ENCODE measurements at regions not wholly inside any gene's neighbourhood (a gene's known extent, or its start where the extent isn't known, plus 50 kb on each side); places are given as distances from the start of the nearest gene placed in this dataset.

DNA sequence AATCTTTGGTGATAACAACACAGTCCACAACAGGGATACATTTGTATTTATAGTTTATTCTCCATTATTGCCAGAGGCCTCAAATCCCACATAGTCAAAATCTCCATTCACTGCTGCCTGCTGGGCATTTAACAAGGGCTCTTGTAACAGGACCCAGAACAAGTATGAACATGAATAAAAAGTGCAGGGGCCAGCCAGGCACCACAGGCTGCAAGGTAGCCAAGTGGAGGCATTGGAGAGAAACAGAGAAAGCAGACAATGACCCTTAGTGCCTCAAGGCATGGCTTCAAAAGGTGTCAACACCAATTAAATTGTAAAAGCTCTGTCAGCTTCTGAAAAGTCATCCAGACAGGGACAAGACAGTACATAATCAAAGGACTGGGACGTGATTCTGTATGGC lies 116.8 kb downstream of the ATP6V1G3 start:
- Histone ChIP-seq H3K56ac (ENCODE audit: insufficient read length, low read depth, low read length) (no peak overlapping the region), H4K91ac (ENCODE audit: insufficient read length, low read depth, low read length) (no peak overlapping the region), H2BK12ac (ENCODE audit: insufficient read length, low read depth, low read length) (no peak overlapping the region), H2AFZ (ENCODE audit: low read length) (no peak overlapping the region), H4K20me1 (ENCODE audit: control insufficient read depth, insufficient read depth, insufficient read length) (no peaks in the 10 kb centered on the region), H3T11ph (ENCODE audit: low read length) (no peak overlapping the region), H3K14ac (ENCODE audit: insufficient read depth, low read length) (no peak overlapping the region), H2BK120ac (ENCODE audit: low read depth, low read length, poor library complexity, severe bottlenecking) (no peak overlapping the region), H3K23me2 (ENCODE audit: insufficient read length, low read depth, low read length, poor library complexity, severe bottlenecking) (no peaks in the 10 kb centered on the region), H3K79me1 (ENCODE audit: insufficient read depth, low read depth, low read length, poor library complexity, severe bottlenecking) (no peaks in the 10 kb centered on the region), H2BK15ac (ENCODE audit: low read depth, low read length) (no peak overlapping the region), H3K9ac (ENCODE audit: extremely low read depth, insufficient read length, low read length) (no peak overlapping the region), H3K18ac (ENCODE audit: insufficient read length, low read depth, low read length) (no peak overlapping the region), H4K5ac (ENCODE audit: insufficient read length, low read depth, low read length) (no peak overlapping the region), H2BK5ac (ENCODE audit: insufficient read length, low read length) (no peak overlapping the region), H3K27ac (ENCODE audit: insufficient read length, low read depth, low read length) (no peak overlapping the region), H3K23ac (ENCODE audit: insufficient read length, low read depth, low read length) (no peak overlapping the region), H4K8ac (replicated peaks; ENCODE audit: insufficient read length, low read depth, low read length) (no peak overlapping the region), H2BK20ac (ENCODE audit: low read depth, low read length, poor library complexity, severe bottlenecking) (no peak overlapping the region), H3K4me1 (ENCODE audit: insufficient read depth, low read length) (no peaks in the 10 kb centered on the region), H3K4me2 (ENCODE audit: insufficient read depth, insufficient read length, low read length) (no peak overlapping the region), H3K9me3 (ENCODE audit: control insufficient read depth, low read depth, low read length) (no peaks in the 10 kb centered on the region), H2AK5ac (ENCODE audit: insufficient read length, low read length) (no peak overlapping the region), H3K4ac (ENCODE audit: low read depth, low read length) (no peak overlapping the region), H3K27me3 (ENCODE audit: insufficient read depth, low read length) (no peaks in the 10 kb centered on the region), H3K79me2 (ENCODE audit: insufficient read depth, low read length) (no peaks in the 10 kb centered on the region)
- H3K27me3 Mint-ChIP-seq (ENCODE audit: low read depth): no peaks in the 10 kb centered on the region
- TF ChIP-seq, protein P1, sequence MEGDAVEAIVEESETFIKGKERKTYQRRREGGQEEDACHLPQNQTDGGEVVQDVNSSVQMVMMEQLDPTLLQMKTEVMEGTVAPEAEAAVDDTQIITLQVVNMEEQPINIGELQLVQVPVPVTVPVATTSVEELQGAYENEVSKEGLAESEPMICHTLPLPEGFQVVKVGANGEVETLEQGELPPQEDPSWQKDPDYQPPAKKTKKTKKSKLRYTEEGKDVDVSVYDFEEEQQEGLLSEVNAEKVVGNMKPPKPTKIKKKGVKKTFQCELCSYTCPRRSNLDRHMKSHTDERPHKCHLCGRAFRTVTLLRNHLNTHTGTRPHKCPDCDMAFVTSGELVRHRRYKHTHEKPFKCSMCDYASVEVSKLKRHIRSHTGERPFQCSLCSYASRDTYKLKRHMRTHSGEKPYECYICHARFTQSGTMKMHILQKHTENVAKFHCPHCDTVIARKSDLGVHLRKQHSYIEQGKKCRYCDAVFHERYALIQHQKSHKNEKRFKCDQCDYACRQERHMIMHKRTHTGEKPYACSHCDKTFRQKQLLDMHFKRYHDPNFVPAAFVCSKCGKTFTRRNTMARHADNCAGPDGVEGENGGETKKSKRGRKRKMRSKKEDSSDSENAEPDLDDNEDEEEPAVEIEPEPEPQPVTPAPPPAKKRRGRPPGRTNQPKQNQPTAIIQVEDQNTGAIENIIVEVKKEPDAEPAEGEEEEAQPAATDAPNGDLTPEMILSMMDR (conservative IDR thresholded peaks at IDR 0.05): no peak
- WGBS (ENCODE audit: extremely low coverage, insufficient read length, low lambda C conversion rate): no CpG with 5 or more reads among the region's 1 CpG
- H3K9me3 Mint-ChIP-seq: no peaks in the 10 kb centered on the region
- peak overlapping the region in 1 of 3 experiments; percentile 40; a peak in 1 of 7 replicates for H3K27ac Mint-ChIP-seq
- no peak overlapping the region for H3K4me3 Mint-ChIP-seq
- DNase-seq: peak; percentile 30
- H3K4me1 Mint-ChIP-seq: peaks cover 16 to 18% of the 10 kb centered on the region in 2 experiments
- H3K36me3 Mint-ChIP-seq (ENCODE audit: insufficient read depth in 1 of 3, low read depth in 3 of 3): no peaks in the 10 kb centered on the region
